Vagina (tissue), 2 donors: ENCODE measurements at regions not wholly inside any gene's neighbourhood (a gene's known extent, or its start where the extent isn't known, plus 50 kb on each side); places are given as distances from the start of the nearest gene placed in this dataset.

Source experiments
- POLR2A ChIP-seq, 2 donors: fragments of 450-650 bp; IDR thresholded peaks; one replicate each; pipeline ENCODE4 v1.6.1; 2017; ENCODE audit warnings: antibody characterized with exemption in 2 of 2, mild to moderate bottlenecking in 2 of 2, moderate library complexity in 2 of 2
- POLR2AphosphoS5 ChIP-seq, 2 donors: sonication (generic); formaldehyde crosslinking; IDR thresholded peaks; one replicate each; pipeline ENCODE4 v1.9.0; 2017; ENCODE audit warnings: antibody characterized with exemption in 2 of 2, mild to moderate bottlenecking in 2 of 2, low read depth in 1 of 2; ENCODE audit not compliant: insufficient read depth in 1 of 2
- TF ChIP-seq, protein P1 (sequence below), 3 experiments: fragments of 450-650 bp in 2 of 3; fragments of 200-600 bp in 1 of 3; sonication (generic) in 1 of 3; IDR thresholded peaks; one replicate each; pipeline ENCODE4 v1.5.1; 2017 to 2019; ENCODE audit warnings: antibody characterized with exemption in 3 of 3, mild to moderate bottlenecking in 2 of 3, moderate library complexity in 2 of 3

DNA sequence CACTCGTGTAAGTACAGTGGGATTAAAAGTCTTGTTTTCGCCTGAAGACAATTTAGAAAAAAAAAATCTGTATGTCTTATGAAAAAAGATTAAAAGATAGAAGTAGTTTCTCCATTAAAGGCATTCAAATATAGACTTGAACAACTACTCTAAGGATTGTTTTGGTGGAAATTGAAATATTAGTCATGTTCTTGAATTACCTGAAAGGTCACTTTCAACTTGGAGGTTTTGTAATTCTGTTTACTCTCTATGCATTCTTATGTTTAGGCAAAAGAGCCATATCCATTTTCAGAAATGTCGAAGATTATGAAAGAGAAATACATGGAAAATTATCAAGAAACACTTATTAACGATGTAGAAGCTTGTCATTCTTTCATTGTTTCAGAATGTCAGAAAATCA is 373.7 kb downstream of the ARL4A start:
- TF ChIP-seq, protein P1, sequence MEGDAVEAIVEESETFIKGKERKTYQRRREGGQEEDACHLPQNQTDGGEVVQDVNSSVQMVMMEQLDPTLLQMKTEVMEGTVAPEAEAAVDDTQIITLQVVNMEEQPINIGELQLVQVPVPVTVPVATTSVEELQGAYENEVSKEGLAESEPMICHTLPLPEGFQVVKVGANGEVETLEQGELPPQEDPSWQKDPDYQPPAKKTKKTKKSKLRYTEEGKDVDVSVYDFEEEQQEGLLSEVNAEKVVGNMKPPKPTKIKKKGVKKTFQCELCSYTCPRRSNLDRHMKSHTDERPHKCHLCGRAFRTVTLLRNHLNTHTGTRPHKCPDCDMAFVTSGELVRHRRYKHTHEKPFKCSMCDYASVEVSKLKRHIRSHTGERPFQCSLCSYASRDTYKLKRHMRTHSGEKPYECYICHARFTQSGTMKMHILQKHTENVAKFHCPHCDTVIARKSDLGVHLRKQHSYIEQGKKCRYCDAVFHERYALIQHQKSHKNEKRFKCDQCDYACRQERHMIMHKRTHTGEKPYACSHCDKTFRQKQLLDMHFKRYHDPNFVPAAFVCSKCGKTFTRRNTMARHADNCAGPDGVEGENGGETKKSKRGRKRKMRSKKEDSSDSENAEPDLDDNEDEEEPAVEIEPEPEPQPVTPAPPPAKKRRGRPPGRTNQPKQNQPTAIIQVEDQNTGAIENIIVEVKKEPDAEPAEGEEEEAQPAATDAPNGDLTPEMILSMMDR (IDR thresholded peaks at IDR 0.05), result no peak
- no peak for TF ChIP-seq POLR2A (IDR thresholded peaks at IDR 0.05)
- peak in 1 of 2 donors; percentile 28 for TF ChIP-seq POLR2AphosphoS5 (IDR thresholded peaks at IDR 0.05; ENCODE audit: insufficient read depth in 1 of 2, low read depth in 1 of 2)
